GM21529 (cell line): ENCODE measurements at regions not wholly inside any gene's neighbourhood (a gene's known extent, or its start where the extent isn't known, plus 50 kb on each side); places are given as distances from the start of the nearest gene placed in this dataset.

Experiments used
- ATAC-seq: cut with Tn5 transposase; IDR thresholded peaks from one replicate; pipeline ENCODE4 v1.9.1; 2021; ENCODE audit not compliant: unreplicated experiment

GRCh38 chr18:11553098-11553940, 56.1 kb upstream of the SLC35G4 start:
- ATAC-seq, result peak; percentile 75

- no peak for ATAC-seq
Observed at GRCh38 chr18:11548916-11549551, 60.4 kb upstream of the SLC35G4 start.

GRCh38 chr18:11548396-11548795, 61.0 kb upstream of the SLC35G4 start:
- no peak for ATAC-seq

GRCh38 chr18:11544060-11544633, 65.2 kb upstream of the SLC35G4 start:
- ATAC-seq, result no peak

- no peak for ATAC-seq
Observed at GRCh38 chr18:11541179-11541578, 68.2 kb upstream of the SLC35G4 start.

- ATAC-seq, result no peak
Observed at GRCh38 chr18:11533942-11534496, 75.4 kb upstream of the SLC35G4 start.

- no peak for ATAC-seq
Observed at GRCh38 chr18:11533513-11533890, 75.9 kb upstream of the SLC35G4 start.

- no peak for ATAC-seq
Observed at GRCh38 chr18:11532758-11533512, 76.5 kb upstream of the SLC35G4 start.

- ATAC-seq, result no peak
Observed at GRCh38 chr18:11529081-11529480, 80.3 kb upstream of the SLC35G4 start.

- ATAC-seq, result no peak
Observed at GRCh38 chr18:11526675-11527074, 82.7 kb upstream of the SLC35G4 start.

- no peak for ATAC-seq
Observed at GRCh38 chr18:11523804-11524203, 85.6 kb upstream of the SLC35G4 start.

GRCh38 chr18:11522992-11523391, 86.4 kb upstream of the SLC35G4 start:
- ATAC-seq, result no peak

GRCh38 chr18:11521853-11522252, 87.5 kb upstream of the SLC35G4 start:
- ATAC-seq, result no peak

GRCh38 chr18:11520536-11520935, 88.9 kb upstream of the SLC35G4 start:
- ATAC-seq, result no peak

GRCh38 chr18:11518788-11519685, 90.4 kb upstream of the SLC35G4 start:
- peak; percentile 88 for ATAC-seq

- ATAC-seq, result no peak
Observed at GRCh38 chr18:11517704-11518103, 91.7 kb upstream of the SLC35G4 start.

- no peak for ATAC-seq
Observed at GRCh38 chr18:11516751-11517503, 92.5 kb upstream of the SLC35G4 start.

- no peak for ATAC-seq
Observed at GRCh38 chr18:11514267-11514666, 95.1 kb upstream of the SLC35G4 start.
